PC-3 (cell line): ENCODE measurements at regions not wholly inside any gene's neighbourhood (a gene's known extent, or its start where the extent isn't known, plus 50 kb on each side); places are given as distances from the start of the nearest gene placed in this dataset.

Experiments used
- CTCF ChIP-seq: fragments of 300-600 bp; sonication (generic); conservative IDR thresholded peaks from 2 replicates; pipeline ENCODE4 v1.5.1; 2017; ENCODE audit warnings: antibody characterized with exemption, low read depth, mild to moderate bottlenecking, low read length
- EZH2 ChIP-seq: fragments of 300-600 bp; sonication (generic); IDR thresholded peaks from one replicate; pipeline ENCODE4 v1.6.1; 2017; ENCODE audit warnings: antibody characterized with exemption, mild to moderate bottlenecking, low read length; ENCODE audit not compliant: unreplicated experiment

- TF ChIP-seq EZH2 (no peak), CTCF (no peak)
Observed at GRCh38 chr2:203606051-203606450, 71.0 kb upstream of the RAPH1 start.
